HEK293T (cell line): ENCODE measurements at regions not wholly inside any gene's neighbourhood (a gene's known extent, or its start where the extent isn't known, plus 50 kb on each side); places are given as distances from the start of the nearest gene placed in this dataset.

Experiments used
- FOXA1 ChIP-seq: fragments of 450-650 bp; IDR thresholded peaks from 2 replicates; pipeline ENCODE4 v1.6.1; 2016; ENCODE audit warnings: mild to moderate bottlenecking
- FOXK2 ChIP-seq: fragments of 450-650 bp; IDR thresholded peaks from 2 replicates; pipeline ENCODE4 v1.6.1; 2016; ENCODE audit warnings: mild to moderate bottlenecking
- NFRKB ChIP-seq: fragments of 450-650 bp; IDR thresholded peaks from 2 replicates; pipeline ENCODE4 v1.6.1; 2016; ENCODE audit warnings: mild to moderate bottlenecking, moderate library complexity
- SUZ12 ChIP-seq: fragments of 450-650 bp; IDR thresholded peaks from 2 replicates; pipeline ENCODE4 v1.6.1; 2016; ENCODE audit warnings: mild to moderate bottlenecking

DNA sequence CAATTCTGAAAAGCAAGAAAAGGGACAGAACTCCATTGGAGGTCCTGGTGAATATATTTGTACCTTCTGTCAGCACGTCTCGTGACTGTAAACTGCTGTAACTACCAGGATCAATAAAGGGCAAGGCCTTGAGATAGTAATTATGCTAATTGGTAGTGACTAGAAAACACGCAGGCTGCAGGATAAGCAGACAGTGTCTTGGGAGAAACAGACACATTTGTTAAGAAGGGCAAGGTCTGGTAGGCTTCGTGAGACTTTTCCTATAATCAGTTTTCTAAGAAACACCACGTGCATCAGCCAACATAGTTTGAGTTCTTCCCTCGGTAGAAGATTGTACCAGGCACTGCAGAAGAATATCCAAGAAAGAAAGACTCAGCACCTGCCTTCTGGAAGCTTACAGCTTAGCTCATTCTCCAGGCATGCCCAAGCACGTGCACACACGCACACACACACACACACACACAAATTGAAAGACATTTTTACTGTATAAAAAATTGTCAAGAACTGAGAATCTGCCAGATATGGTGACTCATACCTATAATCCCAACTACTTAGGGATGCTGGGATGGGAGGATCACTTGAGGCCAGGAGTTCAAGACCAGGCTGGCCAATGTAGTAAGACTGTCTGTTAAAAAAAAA, 167.0 kb upstream of the SASH1 start:
- TF ChIP-seq SUZ12 (no peak), FOXK2 (no peak), NFRKB (no peak), FOXA1 (no peak)
